ENCODE measurements at regions not wholly inside any gene's neighbourhood (a gene's known extent, or its start where the extent isn't known, plus 50 kb on each side); places are given as distances from the start of the nearest gene placed in this dataset.

DNA sequence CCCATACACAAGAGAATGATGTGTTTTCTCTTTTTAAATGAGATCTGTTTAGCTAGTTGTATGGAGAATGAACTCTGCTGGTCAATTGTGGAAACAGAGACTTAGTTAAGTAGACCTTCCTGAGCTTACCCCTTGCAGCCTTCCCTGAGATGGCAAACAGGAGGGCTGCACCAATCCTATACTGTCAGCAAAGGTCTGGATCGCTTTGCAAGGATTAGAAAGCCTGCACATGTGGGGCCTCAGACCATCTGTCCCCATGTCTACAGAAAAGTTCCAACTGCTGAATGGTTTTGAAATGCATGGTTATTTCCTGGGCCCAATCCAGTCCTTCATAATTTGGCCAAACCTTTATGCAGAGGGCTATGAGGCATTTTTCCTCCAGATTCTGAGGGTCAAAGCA is 183.9 kb upstream of the SLC10A2 start:
- no peak for DNase-seq

DNA sequence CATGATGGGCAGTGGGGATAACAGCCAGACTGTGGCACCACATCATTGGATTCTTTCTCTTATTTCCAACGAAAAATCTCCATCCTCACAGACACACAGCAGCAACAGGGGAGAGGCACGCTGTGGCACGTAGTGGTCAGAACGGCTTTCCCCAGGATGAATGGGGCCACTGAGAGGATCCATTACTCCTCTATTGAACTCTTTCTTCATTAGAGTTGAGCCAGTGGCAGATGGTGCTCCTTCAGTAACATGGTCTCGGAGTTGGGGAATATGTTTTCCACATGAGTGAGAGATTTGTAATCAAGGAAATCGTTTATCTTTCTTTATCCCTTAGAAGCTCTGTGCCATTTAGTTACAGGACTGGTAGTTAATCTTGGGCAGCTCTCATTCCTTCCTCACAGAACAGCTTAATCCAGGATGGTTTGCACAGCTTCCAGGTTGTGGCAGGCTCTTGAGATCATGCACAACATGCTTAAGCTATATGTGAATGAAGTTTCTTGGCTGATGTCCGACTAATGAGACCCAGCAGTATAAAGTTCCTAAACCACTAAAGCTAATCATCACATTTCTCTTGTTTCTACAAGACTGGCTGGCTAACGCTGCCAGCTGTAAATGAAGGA is 180.5 kb upstream of the SLC10A2 start:
- no peak for DNase-seq

DNA sequence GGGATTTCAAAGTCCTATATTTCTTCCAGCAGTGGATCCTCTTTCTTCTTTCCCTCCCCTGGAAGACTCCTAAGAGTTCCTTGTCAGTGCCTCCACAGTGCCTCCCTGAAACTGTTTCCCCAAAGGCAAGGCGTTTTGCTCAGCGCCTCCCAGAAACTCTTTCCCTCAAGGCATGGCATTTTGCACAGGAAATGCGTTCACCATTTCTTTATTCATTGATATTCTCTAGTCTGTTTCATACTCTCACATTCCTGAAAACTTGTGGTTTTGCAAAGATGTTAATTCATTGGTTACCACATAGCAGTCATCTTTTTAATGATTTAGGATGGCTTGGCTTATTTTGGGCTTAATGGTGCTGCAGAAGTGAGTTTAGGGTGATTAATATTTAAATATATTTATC is 177.3 kb upstream of the SLC10A2 start:
- DNase-seq: no peak

DNA sequence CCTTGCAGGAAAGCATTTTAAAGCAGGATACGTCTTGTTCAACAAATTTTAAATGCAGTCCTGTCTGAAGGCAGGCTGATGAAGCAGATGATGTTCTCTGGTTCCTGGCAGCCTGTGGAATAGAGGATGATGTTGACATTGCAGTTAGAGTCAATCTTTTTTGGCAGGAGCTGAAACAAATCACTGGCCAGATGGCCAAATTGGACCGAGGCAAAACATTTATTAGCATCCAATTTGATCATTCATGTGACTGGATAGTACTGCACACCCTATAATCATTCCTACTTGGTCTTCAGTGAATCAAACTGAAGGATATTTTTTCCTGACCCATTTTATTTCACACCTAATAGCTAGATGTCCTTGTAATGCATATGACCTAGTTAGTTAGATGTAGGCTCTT is 172.2 kb upstream of the SLC10A2 start:
- no peak for DNase-seq

DNA sequence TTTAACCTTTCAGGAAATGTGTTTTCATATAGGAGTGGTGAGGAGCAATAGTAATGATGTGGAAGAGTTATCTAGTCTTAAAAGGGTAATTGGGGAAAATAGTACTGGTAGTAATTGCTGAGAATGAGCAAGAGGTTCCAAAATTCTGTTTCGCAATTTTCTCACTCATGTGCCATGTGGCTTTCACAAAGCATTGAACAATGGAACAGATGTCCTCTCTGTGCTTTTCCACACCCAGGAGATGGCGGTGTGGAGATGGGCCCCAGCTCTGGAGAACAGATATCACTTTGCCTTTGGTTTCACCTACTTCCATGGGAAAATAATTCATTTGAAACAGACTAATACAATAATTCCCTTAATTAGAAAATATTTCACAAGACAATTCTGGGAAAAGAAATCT is 170.0 kb upstream of the SLC10A2 start:
- no peak for DNase-seq

DNA sequence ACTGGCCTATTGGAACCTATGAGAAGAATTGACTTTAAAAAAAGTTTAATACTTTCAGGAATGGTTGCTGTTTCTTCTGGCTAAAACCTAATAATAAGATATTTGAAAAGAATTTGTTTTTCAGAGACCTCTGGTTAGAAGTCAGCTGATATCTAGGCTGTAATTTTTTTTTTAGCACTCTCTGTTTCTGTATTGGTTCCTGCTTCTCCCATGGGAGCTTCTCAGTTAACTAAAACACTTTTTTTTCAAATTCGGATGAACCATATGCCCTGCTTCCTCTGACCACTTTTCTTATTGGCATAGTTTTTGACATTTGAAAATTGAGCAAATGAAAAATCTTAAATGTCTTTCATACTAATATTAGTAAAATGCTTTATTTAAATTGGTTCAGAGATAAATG is 163.5 kb upstream of the SLC10A2 start:
- no peak for DNase-seq

DNA sequence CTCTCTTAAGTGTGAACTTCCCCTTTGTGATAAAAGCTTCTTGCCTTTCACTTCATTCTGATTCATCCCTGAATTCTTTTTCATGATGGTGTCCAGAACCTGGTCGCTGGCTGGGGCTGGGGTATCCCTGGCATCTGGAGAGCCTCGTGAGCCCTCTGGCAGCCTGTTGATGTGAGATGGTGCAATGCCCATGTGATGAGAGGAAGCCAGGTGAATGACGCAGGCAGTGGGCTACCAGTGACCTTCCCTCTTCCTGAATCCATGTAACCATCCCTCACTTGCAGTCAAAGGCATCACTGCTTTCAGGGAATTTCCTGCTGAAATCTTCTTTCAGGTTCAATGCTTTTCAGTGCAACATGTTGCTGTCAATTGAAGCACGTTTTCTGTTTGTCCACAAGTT is 158.6 kb upstream of the SLC10A2 start:
- no peak for DNase-seq

DNA sequence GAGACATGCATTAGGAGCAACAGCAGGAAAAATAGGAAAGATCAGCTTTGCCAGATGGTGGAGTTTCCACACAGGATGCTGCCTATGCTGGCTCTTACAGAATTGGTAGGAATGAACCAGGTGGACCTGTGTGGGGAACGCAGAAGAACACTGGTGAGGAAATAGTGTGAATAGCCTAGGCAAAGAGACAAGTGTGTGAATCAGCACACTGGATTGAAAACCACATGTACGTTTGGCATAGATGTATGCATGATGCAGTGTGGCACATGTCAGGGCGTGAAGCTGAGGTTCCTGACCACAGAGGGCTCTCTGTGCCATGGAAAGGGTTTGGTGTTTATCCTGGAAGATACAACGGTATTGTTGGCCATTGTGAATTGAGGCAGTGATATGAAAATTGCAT is 156.5 kb upstream of the SLC10A2 start:
- no peak for DNase-seq

DNA sequence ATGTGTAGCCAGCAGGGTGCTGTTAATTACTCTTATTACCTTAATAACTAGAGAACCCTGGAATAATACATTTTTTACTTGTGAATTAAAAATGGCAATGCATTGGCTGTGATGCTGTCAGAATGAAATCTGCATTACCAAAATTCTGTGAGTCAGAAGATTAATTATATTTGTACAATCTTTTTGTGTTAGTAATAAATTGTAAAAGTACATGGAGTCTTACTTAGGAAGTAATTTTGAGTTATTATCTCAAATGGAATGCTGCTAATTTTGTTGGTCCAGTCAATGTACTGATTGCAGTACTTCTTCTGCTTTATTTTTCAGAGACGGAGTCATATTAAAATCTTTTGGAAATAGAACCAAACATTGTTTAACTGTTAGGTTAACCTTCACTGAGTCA is 152.0 kb upstream of the SLC10A2 start:
- DNase-seq: no peak

DNA sequence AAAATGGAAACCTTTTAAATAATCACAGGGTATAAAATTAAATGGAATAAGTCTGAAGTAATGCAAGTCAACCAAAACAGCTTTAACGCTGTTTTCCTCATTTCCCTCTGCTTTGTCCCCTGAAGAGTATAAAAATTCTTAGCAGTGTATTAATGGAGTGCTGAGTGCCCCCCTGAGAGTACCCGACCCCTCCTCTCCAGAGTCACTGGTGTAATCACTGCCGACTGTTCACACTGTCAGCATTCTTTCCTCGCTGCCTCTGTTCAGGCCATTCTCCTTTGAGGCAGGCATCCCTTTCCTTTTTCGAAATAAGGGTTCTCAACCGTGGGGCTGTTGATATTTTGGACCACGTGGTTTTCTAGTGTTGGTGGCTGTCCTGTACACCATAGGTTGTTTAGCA is 146.9 kb upstream of the SLC10A2 start:
- no peak for DNase-seq

DNA sequence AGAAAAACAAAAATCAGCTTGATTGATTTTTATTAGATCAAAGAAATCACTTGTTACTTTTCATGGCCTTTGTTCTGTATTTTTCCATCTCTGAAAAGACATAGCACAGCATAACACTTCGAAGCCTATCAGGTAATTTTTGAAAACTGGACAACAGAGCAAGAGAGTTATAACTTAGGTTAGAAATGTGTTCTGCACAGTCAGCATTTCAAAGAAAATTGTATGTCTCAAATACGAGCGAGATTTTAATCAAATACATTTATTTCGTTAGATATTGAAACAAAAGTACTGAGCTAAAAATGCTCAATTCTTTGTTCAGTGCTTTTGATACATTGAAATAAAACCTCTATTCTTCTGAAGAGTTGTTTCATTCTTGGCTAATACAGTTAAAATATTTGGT is 144.1 kb upstream of the SLC10A2 start:
- no peak for DNase-seq

DNA sequence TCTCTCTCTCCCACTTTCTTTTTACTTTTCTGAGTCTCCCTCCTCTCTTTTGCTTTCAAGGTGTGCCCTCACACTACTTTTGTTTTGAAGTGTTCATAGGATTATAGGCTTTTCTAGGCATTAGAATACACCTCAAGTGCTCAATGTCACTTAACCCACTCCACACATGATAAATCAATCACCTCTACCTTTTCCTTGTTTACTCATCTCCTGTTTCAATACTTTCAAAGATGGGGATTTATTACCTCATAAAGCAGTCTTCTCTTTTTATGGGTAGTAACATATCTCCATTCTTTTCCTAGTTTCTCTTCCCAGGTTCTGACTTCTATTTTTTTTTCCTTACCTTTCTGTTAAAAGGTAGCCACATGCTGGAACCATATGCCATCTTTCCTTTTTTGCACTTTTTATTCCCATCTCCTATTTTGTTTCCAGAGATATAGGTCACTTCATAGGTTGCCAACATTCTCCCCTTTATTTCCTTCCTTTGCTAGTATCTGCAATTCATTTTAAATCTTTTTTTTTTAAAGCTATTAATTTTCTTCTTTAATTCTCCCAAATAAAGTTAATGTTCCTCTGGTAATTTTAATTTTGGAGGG is 137.6 kb upstream of the SLC10A2 start:
- no peak for DNase-seq

DNA sequence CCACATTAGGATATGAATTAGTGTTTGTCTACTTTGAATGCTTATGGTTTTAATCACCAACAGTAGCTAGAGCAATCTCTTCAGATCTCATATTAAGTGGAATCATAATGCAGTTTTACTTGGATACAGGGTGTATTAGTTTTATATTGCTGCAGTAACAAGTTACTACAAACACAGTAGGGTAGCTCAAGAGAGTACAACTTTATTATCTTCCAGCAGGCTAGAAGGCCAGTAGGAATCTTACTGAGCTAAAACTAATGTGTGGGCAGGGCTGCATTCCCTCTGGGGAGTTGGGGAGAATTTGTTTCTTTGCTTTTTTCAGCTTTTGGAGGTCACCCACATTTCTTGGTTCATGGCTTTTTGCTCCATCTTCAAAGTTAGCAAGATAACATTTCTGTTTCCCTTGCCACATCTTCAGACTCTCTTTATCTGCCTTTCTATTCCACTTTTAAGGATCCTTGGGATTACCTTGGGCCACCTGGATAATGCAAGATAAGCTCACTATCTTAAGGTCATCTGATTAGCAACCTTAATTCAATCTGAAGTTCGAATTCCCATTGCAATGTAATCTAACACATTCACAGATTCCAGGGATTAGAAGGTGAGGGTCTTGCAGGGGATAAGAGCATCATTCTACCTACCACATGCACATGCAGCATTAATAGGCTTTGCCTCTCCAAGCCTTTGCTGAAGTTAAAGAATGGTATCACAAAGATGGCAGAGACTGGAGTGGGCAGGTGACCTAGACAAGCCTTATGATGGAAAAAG is 134.1 kb upstream of the SLC10A2 start:
- no peak for DNase-seq

DNA sequence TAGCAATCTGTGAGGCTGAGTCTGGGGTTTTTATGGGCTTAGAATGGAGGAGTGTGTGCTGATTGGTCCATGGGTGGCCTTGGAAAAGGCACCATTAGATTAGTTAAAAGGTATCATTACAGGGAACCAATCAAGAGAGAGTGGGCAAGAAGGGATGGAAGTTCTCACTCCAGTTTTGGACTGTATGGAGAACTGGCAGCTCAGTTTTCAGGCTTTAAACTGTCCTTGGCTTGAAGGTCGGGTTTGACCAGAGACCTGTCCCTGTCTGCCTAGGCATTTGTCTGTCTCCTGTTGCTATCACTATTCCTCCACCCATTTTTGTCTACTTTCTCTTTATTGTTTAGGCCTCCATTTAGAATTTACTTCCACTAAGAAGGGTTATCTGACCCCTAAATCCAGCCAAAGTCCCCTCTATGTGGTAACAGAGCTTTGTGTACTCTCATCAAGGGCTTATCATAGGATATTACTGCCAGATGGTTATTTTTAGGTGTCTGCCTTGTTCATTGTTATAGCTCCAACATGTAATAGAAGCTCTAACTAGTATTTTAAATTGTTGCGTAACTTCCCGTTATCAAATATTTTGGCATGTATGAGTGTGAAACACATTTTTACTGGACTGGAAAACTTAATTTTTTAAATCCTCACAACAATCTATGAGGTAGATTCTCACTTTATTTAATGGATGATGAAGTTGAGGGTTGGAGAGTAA is 133.3 kb upstream of the SLC10A2 start:
- no peak for DNase-seq

DNA sequence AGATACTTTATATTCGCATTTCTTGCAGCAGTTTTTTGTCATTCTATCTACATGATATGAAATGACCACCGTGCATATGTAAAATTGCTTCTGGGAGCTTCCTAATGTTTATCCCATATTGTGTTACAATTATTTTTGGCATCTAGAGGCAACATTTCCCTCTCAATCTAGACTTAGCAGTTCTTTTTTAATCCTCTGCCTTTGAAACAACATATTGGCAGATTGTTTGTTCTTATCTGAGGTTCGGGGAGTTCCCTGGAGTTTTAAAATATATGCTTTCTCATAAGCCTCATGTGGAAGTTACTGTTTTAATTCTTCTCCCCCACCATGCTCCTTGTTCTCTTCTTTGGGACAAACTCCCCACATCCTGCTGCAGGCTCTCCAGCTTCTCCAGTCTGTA is 130.1 kb upstream of the SLC10A2 start:
- no peak for DNase-seq

DNA sequence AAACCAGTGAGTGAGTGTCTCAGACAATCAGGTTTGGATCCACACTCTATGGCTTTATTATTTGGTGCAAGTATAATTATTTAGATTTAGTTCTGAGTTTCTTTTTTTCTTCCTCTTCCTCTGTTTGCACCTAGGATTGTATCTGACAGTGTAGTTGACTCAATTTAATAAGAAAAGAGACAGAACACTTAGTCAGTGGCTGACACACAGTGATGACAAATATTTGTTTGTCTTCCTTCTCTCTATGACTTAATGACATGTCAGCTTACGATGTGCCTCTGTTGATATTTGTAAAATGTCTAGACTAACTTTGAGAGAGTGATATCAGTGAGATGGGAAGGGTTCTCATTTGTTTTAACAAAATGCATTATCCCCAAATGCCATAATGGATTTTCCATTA is 129.5 kb upstream of the SLC10A2 start:
- DNase-seq: no peak

DNA sequence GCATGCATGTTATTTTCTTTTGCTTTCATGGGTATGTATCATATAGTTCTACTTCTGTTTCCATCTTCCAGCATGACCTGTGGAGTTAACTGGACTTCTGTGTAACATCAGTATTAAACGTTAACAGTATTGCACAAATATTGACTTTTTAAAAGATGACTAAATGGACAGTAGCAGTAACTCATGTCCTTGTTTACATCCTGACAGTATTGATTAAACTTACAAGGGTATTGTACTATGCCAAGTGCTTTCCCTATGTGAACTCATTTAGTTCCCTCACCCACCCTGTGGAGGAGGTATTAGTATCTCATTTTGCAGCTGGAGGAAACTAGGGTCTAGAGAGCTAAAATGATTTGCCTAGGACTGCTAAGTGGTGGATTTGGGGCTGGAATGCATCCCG is 128.7 kb upstream of the SLC10A2 start:
- no peak for DNase-seq

DNA sequence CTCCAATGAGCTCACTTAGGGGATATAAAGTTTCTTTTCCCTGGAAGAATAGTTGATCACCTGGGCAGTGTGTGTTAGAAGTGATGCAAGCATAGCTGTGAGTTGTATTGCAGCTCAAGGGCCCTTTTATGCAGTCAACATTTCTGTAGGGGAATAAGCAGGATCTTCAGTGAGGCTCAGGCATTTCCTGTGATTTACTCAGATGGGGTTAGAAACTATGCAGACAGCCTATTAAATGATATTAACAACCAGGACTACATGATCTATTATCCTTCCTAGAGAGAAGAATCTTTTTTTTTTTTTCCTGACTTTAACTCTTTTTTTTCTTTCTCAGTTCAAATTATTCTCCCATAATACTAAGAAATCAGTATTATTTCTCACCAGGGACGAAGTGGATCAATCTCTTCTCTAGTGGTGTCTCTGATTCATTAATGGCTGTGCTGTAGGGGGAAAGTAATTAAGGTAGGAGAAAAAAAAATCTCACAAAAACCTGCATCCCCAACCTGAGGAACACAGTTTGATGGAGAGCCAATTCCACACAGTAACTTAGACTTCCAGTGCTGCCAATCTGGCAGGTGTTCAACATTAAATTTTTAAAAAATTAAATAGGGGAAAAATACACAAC is 126.4 kb upstream of the SLC10A2 start:
- no peak for DNase-seq

DNA sequence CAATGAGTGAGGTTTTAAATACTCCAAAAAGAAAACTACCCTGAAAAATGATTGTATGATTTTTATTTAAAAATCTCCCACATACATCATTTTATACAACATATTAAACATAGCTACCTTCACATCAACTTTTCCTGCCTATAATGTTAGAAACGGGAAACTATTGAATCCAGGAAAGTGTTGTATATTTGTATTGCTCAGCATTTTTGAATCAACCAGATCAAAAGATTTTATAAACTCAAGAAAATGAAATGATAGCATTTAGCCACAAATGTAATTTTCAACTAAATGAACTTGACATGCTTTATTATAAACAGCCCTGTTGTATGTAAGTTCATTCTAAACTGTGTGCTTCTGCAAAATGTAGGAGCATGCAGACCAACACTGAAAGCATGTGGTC is 124.6 kb upstream of the SLC10A2 start:
- DNase-seq: no peak

DNA sequence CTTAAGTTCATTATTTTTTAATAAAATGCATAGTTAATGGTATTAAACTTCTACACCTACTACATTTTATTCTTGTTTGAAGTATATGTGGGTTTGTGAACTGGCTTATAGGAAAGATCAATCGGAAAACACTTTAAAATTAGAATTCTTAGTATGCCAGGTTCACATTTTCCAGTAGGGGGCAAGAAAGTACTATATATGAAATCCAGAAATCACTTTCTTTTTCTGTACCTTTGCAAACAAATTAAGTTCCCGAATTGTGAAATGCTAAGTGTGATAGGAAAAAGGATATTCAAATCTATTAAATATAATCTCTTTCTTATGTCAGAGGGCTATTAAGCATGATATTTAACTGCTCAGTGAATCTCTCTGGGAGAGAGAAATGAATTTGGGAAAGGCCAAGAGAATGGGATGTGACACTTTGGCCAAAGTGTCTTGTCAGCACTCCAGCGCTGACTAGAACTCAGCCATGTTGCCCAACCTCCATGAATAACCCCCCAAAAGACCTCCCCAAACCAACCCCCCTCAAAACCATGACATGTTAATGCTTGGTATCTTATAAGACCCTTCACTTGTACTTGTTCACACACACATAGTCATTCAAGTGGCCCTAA is 122.6 kb upstream of the SLC10A2 start:
- DNase-seq: no peak

DNA sequence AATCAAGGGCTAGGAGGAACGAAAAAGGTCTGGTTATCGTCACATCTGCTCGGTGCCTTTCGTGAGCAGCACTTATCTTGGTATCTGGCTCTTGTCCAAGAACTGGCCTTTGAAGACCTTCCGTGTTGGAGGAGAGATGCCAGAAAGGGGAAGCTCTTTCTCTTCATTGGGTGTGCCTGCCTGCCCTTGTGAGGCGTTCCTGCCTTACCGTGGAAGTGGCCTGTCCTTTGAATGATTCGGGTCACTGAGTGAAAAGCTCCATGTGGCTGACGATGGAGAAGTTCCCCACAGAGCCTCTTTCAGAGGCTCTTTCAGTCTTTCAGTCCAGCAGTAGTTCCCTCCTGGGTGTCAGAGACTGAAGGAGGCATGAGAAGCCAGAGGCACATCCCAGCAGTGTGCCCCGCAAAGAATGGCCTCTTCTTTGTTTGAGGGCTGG is 121.5 kb upstream of the SLC10A2 start:
- DNase-seq: no peak

DNA sequence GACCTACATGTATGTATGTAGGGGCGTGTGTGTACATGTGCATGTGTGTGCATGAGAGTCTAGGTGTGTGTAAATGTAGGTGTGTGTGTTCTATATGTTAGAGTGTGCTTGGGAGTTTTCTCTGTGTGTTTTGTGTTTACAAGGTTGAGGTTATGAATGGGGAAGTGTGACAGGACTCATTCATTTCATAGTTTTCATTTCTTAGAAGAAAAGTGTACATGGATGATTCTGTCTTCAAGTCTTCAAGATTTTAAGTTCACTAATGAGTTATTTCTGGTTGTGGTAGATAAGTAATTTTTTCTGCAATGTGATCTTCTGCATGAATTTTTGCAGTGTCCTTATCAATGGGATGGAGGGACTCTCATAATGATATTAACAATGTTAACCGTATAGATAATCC is 118.2 kb upstream of the SLC10A2 start:
- no peak for DNase-seq
